Lower lobe of right lung (tissue), 2 donors: ENCODE measurements at regions not wholly inside any gene's neighbourhood (a gene's known extent, or its start where the extent isn't known, plus 50 kb on each side); places are given as distances from the start of the nearest gene placed in this dataset.

ENCODE experiments used
- ATAC-seq, 2 donors: fragments of 200-7000 bp; cut with Tn5 transposase; one replicate each; pipeline ENCODE4 v1.9.1; 2020 to 2022; ENCODE audit warnings: mild to moderate bottlenecking in 2 of 2, moderate library complexity in 2 of 2
- DNase-seq: peaks from one replicate; pipeline ENCODE4 v3.0.0-alpha.2; 2020
- H3K27ac ChIP-seq: fragments of 200-600 bp; one replicate; pipeline ENCODE4 v1.8.0; 2022
- H3K27me3 ChIP-seq: fragments of 200-600 bp; one replicate; pipeline ENCODE4 v1.8.0; 2022; ENCODE audit warnings: low read depth
- H3K36me3 ChIP-seq: fragments of 200-600 bp; one replicate; pipeline ENCODE4 v1.8.0; 2022; ENCODE audit warnings: mild to moderate bottlenecking
- H3K4me1 ChIP-seq: fragments of 200-600 bp; one replicate; pipeline ENCODE4 v1.8.0; 2022
- H3K4me3 ChIP-seq: fragments of 200-600 bp; one replicate; pipeline ENCODE4 v1.8.0; 2022; ENCODE audit warnings: mild to moderate bottlenecking
- H3K9me3 ChIP-seq: fragments of 200-600 bp; one replicate; pipeline ENCODE4 v1.8.0; 2022
- intact Hi-C: fragments of 100-400 bp; cut with DNase I; formaldehyde crosslinking; loops from one replicate; pipeline ENCODE4 v1.11.0; 2022
- TF ChIP-seq, protein P1 (sequence below): fragments of 200-600 bp; IDR thresholded peaks from one replicate; pipeline ENCODE4 v1.8.0; 2022; ENCODE audit warnings: antibody characterized with exemption, mild to moderate bottlenecking
- donor health status: DM: no; HTN: yes; CAD: no; lungs with severe emphysema.

DNA sequence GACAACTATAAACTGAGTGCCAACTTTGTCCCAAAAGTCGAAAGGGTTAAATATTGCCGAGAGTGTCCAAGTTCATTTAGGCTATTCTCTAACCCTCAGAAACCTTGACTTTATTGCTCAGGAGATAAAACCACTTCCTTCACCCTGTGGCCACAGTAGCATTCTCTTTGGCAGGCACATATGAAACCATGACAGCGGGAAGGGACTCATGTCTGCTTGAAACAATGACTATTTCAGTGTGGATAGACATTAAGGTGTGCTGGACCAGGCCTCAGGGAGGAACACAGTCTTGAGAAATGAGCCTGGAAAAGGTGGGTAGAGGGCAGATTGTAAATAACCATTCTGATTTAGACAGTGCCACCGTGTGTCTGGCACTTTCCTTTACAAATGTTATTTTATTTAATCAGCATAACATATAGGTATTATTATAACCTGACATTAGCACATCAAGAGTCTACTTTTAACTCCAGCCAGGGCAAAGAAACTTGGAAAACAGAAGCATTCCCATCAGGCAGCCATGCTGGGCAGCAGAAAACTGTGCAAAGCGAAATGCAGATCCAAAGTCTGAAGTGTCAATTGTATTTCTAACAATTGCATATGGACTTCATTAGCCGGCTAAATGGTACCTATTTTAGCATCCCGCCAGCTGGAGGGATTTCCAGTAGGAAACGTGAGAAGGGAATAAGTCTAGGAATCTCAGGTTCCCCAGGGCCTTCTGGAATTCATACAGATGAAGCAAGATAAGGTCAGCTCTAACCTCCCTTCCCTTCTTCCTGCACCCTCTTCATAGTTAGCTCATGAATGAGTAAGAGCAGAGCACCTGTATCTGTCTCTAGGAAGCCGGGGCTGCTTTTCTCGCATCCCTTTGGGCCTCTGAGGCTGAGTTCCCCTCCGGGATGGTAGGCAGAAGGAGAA, 212.8 kb upstream of the ELAC2 start:
- Histone ChIP-seq H3K9me3 (no peaks in the 10 kb centered on the region), H3K36me3 (no peaks in the 10 kb centered on the region), H3K27ac (no peak overlapping the region), H3K27me3 (no peaks in the 10 kb centered on the region), H3K4me3 (no peak overlapping the region), H3K4me1 (no peaks in the 10 kb centered on the region)
- intact Hi-C loops: no loop called here
- no peak for ATAC-seq
- TF ChIP-seq, protein P1, sequence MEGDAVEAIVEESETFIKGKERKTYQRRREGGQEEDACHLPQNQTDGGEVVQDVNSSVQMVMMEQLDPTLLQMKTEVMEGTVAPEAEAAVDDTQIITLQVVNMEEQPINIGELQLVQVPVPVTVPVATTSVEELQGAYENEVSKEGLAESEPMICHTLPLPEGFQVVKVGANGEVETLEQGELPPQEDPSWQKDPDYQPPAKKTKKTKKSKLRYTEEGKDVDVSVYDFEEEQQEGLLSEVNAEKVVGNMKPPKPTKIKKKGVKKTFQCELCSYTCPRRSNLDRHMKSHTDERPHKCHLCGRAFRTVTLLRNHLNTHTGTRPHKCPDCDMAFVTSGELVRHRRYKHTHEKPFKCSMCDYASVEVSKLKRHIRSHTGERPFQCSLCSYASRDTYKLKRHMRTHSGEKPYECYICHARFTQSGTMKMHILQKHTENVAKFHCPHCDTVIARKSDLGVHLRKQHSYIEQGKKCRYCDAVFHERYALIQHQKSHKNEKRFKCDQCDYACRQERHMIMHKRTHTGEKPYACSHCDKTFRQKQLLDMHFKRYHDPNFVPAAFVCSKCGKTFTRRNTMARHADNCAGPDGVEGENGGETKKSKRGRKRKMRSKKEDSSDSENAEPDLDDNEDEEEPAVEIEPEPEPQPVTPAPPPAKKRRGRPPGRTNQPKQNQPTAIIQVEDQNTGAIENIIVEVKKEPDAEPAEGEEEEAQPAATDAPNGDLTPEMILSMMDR: no peak
- no peak for DNase-seq

DNA sequence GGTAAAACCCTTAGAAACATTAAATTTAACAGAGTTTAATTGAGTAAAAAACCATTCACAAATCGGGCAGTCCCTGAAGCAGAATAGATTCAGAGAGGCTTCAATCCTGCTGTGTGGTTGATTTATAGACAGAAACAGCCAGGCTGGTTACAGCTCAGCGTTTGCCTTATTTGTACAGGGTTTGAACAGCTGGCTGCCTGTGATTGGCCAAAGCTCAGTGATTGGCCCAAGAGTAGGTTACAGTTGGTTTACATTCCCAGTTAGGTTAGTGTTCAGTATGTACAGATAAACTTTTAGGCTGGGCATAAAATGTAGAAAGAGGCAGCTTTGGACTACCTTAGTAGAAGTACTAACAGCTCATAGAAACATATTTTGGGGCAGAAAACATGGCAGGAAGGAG, 210.4 kb upstream of the ELAC2 start:
- no peaks in the 10 kb centered on the region for H3K36me3 ChIP-seq
- ATAC-seq: no peak

DNA sequence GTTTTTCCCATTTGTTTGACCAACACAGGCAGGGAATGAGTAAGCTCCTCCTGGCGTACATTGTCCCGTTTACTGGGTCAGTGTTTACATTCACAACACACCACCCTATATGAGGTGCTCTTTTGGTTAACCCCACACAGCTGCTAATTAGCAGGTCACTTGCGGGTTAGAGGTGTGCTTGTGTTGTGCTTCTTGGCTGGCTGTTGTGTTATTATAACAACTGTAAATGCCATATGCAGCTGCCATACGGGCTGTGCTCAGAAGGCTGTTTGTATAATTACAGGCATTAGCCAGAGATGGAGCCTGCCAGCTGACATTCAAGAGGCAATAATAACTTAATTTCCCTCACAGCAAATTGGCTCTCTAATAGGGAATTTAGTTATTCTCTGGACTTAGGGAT, 205.1 kb upstream of the ELAC2 start:
- TF ChIP-seq, protein P1: no peak
- Histone ChIP-seq H3K27me3 (no peaks in the 10 kb centered on the region), H3K4me3 (no peak overlapping the region), H3K9me3 (no peaks in the 10 kb centered on the region), H3K4me1 (no peaks in the 10 kb centered on the region), H3K36me3 (no peaks in the 10 kb centered on the region), H3K27ac (no peak overlapping the region)
- DNase-seq (no peak), ATAC-seq (no peak)
- intact Hi-C loops: no loop called here

More for the DNA sequence above, 210.4 kb upstream of the ELAC2 start:
- Histone ChIP-seq H3K27me3 (no peaks in the 10 kb centered on the region), H3K4me1 (no peaks in the 10 kb centered on the region), H3K4me3 (no peak overlapping the region), H3K27ac (no peak overlapping the region), H3K9me3 (no peaks in the 10 kb centered on the region)
- DNase-seq: no peak
- intact Hi-C loops: no loop called here
- TF ChIP-seq, protein P1: no peak

DNA sequence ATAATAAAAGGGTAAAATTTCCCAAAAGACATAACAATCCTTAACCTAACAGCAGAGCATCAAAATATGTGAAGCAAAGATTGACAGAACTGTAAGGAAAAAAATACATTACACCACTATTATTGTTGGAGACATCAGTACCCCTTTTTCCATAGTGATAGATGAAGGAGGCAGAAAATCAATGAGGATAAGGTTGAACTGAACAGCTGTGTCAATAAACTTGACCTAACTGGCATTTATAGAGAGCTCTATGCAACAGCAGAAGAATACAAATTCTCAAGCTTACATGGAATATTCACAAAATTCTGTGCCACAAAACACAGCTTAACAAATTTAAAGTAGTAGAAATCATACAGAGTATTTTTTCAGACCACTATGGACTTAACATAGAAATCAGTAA, 195.0 kb upstream of the ELAC2 start:
- H3K9me3 ChIP-seq: no peaks in the 10 kb centered on the region
- intact Hi-C loops: no loop called here
- no peaks in the 10 kb centered on the region for H3K36me3 ChIP-seq
- no peaks in the 10 kb centered on the region for H3K4me1 ChIP-seq
- DNase-seq (no peak), ATAC-seq (no peak)
- H3K27me3 ChIP-seq: no peaks in the 10 kb centered on the region
- no peak overlapping the region for H3K27ac ChIP-seq
- no peak overlapping the region for H3K4me3 ChIP-seq
- TF ChIP-seq, protein P1: no peak

DNA sequence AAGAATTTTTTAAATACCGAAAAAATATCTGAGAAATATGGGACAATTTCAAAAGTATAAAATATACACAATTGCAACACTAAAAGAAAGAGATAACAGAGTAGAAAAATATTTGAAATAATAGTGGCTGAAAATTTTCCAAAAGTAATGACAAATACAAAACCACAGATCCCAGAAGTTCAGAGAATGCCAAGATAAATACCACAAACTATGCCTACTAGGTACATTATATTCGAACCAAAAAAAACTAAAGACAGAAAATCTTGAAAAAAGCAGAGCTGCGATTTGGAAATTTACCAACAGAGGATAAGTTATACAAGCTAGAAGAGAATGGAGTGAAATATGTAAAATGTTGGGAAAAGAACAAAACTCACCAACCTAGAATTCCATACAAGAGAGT, 191.3 kb upstream of the ELAC2 start:
- intact Hi-C loops: no loop called here
- H3K27ac ChIP-seq: no peak overlapping the region
- TF ChIP-seq, protein P1: no peak
- H3K27me3 ChIP-seq: no peaks in the 10 kb centered on the region
- no peaks in the 10 kb centered on the region for H3K4me1 ChIP-seq
- ATAC-seq (no peak), DNase-seq (no peak)
- no peaks in the 10 kb centered on the region for H3K36me3 ChIP-seq
- no peak overlapping the region for H3K4me3 ChIP-seq
- no peaks in the 10 kb centered on the region for H3K9me3 ChIP-seq
